Fibroblast of mammary gland (primary cell): ENCODE measurements at regions not wholly inside any gene's neighbourhood (a gene's known extent, or its start where the extent isn't known, plus 50 kb on each side); places are given as distances from the start of the nearest gene placed in this dataset.

Source experiments
- DNase-seq: peaks from one replicate; pipeline ENCODE4 v3.0.0-alpha.2; 2010; ENCODE audit warnings: low read depth
- H3K4me3 ChIP-seq: 2 replicates; pipeline ENCODE4 v1.5.1; 2011; ENCODE audit warnings: low read depth, mild to moderate bottlenecking, low read length, moderate library complexity; ENCODE audit not compliant: control insufficient read depth
- CTCF ChIP-seq: conservative IDR thresholded peaks from 2 replicates; pipeline ENCODE4 v1.5.1; 2011; ENCODE audit warnings: low read depth, low read length, inconsistent platforms; ENCODE audit not compliant: control insufficient read depth, insufficient read depth

GRCh38 chr7:96441436-96442084 is 119.7 kb upstream of the SLC25A13 start:
- DNase-seq = no peak
- TF ChIP-seq CTCF = no peak
- no peak overlapping the region for H3K4me3 ChIP-seq

GRCh38 chr7:96440328-96440727 is 118.4 kb upstream of the SLC25A13 start:
- TF ChIP-seq CTCF = no peak
- no peak for DNase-seq
- no peak overlapping the region for H3K4me3 ChIP-seq

GRCh38 chr7:96436880-96437279 is 115.0 kb upstream of the SLC25A13 start:
- DNase-seq = no peak
- no peak overlapping the region for H3K4me3 ChIP-seq
- no peak for TF ChIP-seq CTCF

- DNase-seq = no peak
- no peak for TF ChIP-seq CTCF
- H3K4me3 ChIP-seq = no peak overlapping the region
Observed at GRCh38 chr7:96430356-96430755, 108.5 kb upstream of the SLC25A13 start.

GRCh38 chr7:96427143-96427542 is 105.2 kb upstream of the SLC25A13 start:
- no peak for TF ChIP-seq CTCF
- no peak overlapping the region for H3K4me3 ChIP-seq
- no peak for DNase-seq

GRCh38 chr7:96426685-96427084 is 104.8 kb upstream of the SLC25A13 start:
- no peak for TF ChIP-seq CTCF
- H3K4me3 ChIP-seq = no peak overlapping the region

GRCh38 chr7:96426027-96426426 is 104.1 kb upstream of the SLC25A13 start:
- TF ChIP-seq CTCF = no peak
- no peak overlapping the region for H3K4me3 ChIP-seq
- peak; percentile 36 for DNase-seq

More at GRCh38 chr7:96426685-96427084, 104.8 kb upstream of the SLC25A13 start:
- no peak for DNase-seq
